Smooth muscle cell (in vitro differentiated cells): ENCODE measurements at regions not wholly inside any gene's neighbourhood (a gene's known extent, or its start where the extent isn't known, plus 50 kb on each side); places are given as distances from the start of the nearest gene placed in this dataset.

Experiments used
- DNase-seq: peaks from one replicate; lab custom pipeline; 2025; ENCODE audit not compliant: unreplicated experiment; lab: John Stamatoyannopoulos, UW
- H2AFZ ChIP-seq: fragments of 200-600 bp; sonication (generic); 2 replicates; pipeline ENCODE4 v1.6.0; 2016; ENCODE audit warnings: antibody characterized with exemption, low read depth, mild to moderate bottlenecking
- H3F3A ChIP-seq: fragments of 200-600 bp; sonication (generic); 2 replicates; pipeline ENCODE4 v1.6.0; 2017; ENCODE audit warnings: antibody characterized with exemption, low read depth
- H3K27ac ChIP-seq: fragments of 200-600 bp; sonication (generic); 2 replicates; pipeline ENCODE4 v1.5.1; 2016; ENCODE audit warnings: low read depth, mild to moderate bottlenecking
- H3K27me3 ChIP-seq: fragments of 200-600 bp; sonication (generic); 2 replicates; pipeline ENCODE4 v1.6.1; 2016; ENCODE audit warnings: low read depth, mild to moderate bottlenecking
- H3K36me3 ChIP-seq: fragments of 200-600 bp; sonication (generic); 2 replicates; pipeline ENCODE4 v1.5.1; 2016; ENCODE audit warnings: low read depth
- H3K4me1 ChIP-seq: fragments of 200-600 bp; sonication (generic); 2 replicates; pipeline ENCODE4 v1.5.1; 2016; ENCODE audit warnings: low read depth
- H3K4me2 ChIP-seq: fragments of 200-600 bp; sonication (generic); 2 replicates; pipeline ENCODE4 v1.6.0; 2016; ENCODE audit warnings: mild to moderate bottlenecking
- H3K4me3 ChIP-seq: fragments of 200-600 bp; sonication (generic); 2 replicates; pipeline ENCODE4 v1.5.1; 2016; ENCODE audit warnings: mild to moderate bottlenecking
- H3K79me2 ChIP-seq: fragments of 200-600 bp; sonication (generic); 2 replicates; pipeline ENCODE4 v1.6.0; 2016; ENCODE audit warnings: low read depth, mild to moderate bottlenecking
- H3K9ac ChIP-seq: fragments of 200-600 bp; sonication (generic); 2 replicates; pipeline ENCODE4 v1.6.0; 2016; ENCODE audit warnings: low read depth
- H3K9me3 ChIP-seq: fragments of 200-600 bp; sonication (generic); replicated peaks from 2 replicates; pipeline ENCODE4 v1.5.1; 2016; ENCODE audit warnings: low read depth
- H4K20me1 ChIP-seq: fragments of 200-600 bp; sonication (generic); 2 replicates; pipeline ENCODE4 v1.6.0; 2016; ENCODE audit warnings: low read depth
- WGBS: methylation state at CpG from one replicate; pipeline ENCODE4 v1.1.7; 2016; ENCODE audit warnings: low lambda C conversion rate; 5-methylcytosine and 5-hydroxymethylcytosine counted together
- TF ChIP-seq, protein P1 (sequence below): fragments of 200-600 bp; sonication (generic); IDR thresholded peaks from 2 replicates; pipeline ENCODE4 v1.5.1; 2017; ENCODE audit warnings: borderline replicate concordance, mild to moderate bottlenecking, antibody characterized with exemption; ENCODE audit not compliant: insufficient read depth, poor library complexity, severe bottlenecking

- Histone ChIP-seq H3K79me2 (no peaks in the 10 kb centered on the region), H3K4me2 (no peak overlapping the region)
Observed at GRCh38 chr13:27853861-27854260, 61.6 kb downstream of the GSX1 start.

DNA sequence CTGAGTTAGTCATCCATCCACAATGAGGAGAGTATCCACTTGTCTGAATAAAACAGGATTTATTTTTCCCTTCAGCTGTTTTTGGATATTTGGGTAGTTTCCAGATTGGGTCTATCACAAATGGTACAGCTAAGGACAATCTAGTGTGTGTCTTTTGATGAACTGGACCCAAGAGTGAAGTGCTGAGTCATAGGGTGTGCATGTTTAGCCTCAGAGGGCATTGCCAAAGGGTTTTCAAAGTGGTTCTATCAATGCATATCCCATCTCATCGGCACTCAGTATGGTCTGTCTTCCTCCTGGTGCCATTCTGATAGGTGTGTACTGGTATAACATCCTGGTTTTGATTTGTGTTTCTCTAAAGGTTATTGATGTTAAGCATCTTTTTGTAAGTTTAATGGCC, 62.3 kb downstream of the GSX1 start:
- 82% methylated on average over 1 of the region's 1 CpG for WGBS
- H2AFZ ChIP-seq: no peak overlapping the region
- no peaks in the 10 kb centered on the region for H3K79me2 ChIP-seq
- no peaks in the 10 kb centered on the region for H4K20me1 ChIP-seq
- H3K4me2 ChIP-seq: no peak overlapping the region
- no peak for DNase-seq
- H3K9me3 ChIP-seq: no peaks in the 10 kb centered on the region
- H3K4me1 ChIP-seq: no peaks in the 10 kb centered on the region
- H3K36me3 ChIP-seq: no peaks in the 10 kb centered on the region
- TF ChIP-seq, protein P1, sequence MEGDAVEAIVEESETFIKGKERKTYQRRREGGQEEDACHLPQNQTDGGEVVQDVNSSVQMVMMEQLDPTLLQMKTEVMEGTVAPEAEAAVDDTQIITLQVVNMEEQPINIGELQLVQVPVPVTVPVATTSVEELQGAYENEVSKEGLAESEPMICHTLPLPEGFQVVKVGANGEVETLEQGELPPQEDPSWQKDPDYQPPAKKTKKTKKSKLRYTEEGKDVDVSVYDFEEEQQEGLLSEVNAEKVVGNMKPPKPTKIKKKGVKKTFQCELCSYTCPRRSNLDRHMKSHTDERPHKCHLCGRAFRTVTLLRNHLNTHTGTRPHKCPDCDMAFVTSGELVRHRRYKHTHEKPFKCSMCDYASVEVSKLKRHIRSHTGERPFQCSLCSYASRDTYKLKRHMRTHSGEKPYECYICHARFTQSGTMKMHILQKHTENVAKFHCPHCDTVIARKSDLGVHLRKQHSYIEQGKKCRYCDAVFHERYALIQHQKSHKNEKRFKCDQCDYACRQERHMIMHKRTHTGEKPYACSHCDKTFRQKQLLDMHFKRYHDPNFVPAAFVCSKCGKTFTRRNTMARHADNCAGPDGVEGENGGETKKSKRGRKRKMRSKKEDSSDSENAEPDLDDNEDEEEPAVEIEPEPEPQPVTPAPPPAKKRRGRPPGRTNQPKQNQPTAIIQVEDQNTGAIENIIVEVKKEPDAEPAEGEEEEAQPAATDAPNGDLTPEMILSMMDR: no peak
- no peaks in the 10 kb centered on the region for H3F3A ChIP-seq
- H3K9ac ChIP-seq: no peak overlapping the region
- peaks cover 47% of the 10 kb centered on the region for H3K27me3 ChIP-seq
- no peak overlapping the region for H3K4me3 ChIP-seq
- H3K27ac ChIP-seq: no peak overlapping the region

More at GRCh38 chr13:27853861-27854260, 61.6 kb downstream of the GSX1 start:
- Histone ChIP-seq H3K27me3 (peaks cover 40% of the 10 kb centered on the region), H3K9ac (no peak overlapping the region), H3K9me3 (no peaks in the 10 kb centered on the region), H3K27ac (no peak overlapping the region), H3K36me3 (no peaks in the 10 kb centered on the region), H3F3A (no peaks in the 10 kb centered on the region), H4K20me1 (no peaks in the 10 kb centered on the region), H3K4me1 (no peaks in the 10 kb centered on the region), H3K4me3 (no peak overlapping the region), H2AFZ (no peak overlapping the region)
- TF ChIP-seq, protein P1: no peak
- DNase-seq: no peak
- WGBS: 87% methylated on average over 7 of the region's 7 CpGs

GRCh38 chr13:27855381-27855780, 63.1 kb downstream of the GSX1 start:
- Histone ChIP-seq H3K9me3 (no peaks in the 10 kb centered on the region), H3F3A (no peaks in the 10 kb centered on the region), H3K4me3 (no peak overlapping the region), H3K4me2 (no peak overlapping the region), H3K79me2 (no peaks in the 10 kb centered on the region), H3K9ac (no peak overlapping the region), H4K20me1 (no peaks in the 10 kb centered on the region), H3K27ac (no peak overlapping the region), H3K27me3 (peaks cover 55% of the 10 kb centered on the region), H2AFZ (no peak overlapping the region), H3K36me3 (no peaks in the 10 kb centered on the region), H3K4me1 (no peaks in the 10 kb centered on the region)
- TF ChIP-seq, protein P1: no peak
- 92% methylated on average over 5 of the region's 5 CpGs for WGBS
- no peak for DNase-seq

GRCh38 chr13:27857282-27857681, 62.5 kb upstream of the PDX1 start:
- H3K27me3 ChIP-seq: peaks cover 65% of the 10 kb centered on the region
- H3K9ac ChIP-seq: no peak overlapping the region
- H3K4me2 ChIP-seq: no peak overlapping the region
- H3F3A ChIP-seq: no peaks in the 10 kb centered on the region
- no peak overlapping the region for H3K27ac ChIP-seq
- no peak overlapping the region for H3K4me3 ChIP-seq
- DNase-seq: no peak
- H3K9me3 ChIP-seq: no peaks in the 10 kb centered on the region
- 79% methylated on average over 9 of the region's 10 CpGs for WGBS
- H4K20me1 ChIP-seq: no peaks in the 10 kb centered on the region
- no peaks in the 10 kb centered on the region for H3K36me3 ChIP-seq
- no peaks in the 10 kb centered on the region for H3K4me1 ChIP-seq
- H2AFZ ChIP-seq: no peak overlapping the region
- TF ChIP-seq, protein P1: no peak
- H3K79me2 ChIP-seq: no peaks in the 10 kb centered on the region
